ENCODE measurements at regions not wholly inside any gene's neighbourhood (a gene's known extent, or its start where the extent isn't known, plus 50 kb on each side); places are given as distances from the start of the nearest gene placed in this dataset.

GRCh38 chr10:128596906-128597305 is 470.7 kb upstream of the MKI67 start:
- no peak for DNase-seq

DNA sequence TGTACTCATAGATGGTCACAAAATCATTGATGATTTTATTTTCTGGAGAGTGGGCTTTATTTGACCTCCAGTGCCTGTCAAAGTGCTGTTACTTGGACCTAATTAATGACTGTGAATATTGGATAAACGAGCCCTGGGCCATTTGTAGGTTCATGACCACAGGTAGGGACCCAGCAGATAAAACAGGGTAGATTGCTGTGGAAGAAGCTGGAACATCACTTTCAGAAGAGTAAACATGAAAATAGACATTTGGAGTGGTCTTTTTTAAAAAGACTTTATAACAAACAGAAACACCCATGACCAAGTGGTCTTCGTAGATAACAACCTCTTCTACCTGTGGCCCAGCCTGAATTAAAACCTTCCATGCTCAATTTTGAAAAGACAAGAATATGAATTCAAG is 472.8 kb upstream of the MKI67 start:
- DNase-seq = no peak

GRCh38 chr10:128599538-128599937 is 473.3 kb upstream of the MKI67 start:
- DNase-seq = no peak

GRCh38 chr10:128602183-128602582 is 476.0 kb upstream of the MKI67 start:
- no peak for DNase-seq

DNA sequence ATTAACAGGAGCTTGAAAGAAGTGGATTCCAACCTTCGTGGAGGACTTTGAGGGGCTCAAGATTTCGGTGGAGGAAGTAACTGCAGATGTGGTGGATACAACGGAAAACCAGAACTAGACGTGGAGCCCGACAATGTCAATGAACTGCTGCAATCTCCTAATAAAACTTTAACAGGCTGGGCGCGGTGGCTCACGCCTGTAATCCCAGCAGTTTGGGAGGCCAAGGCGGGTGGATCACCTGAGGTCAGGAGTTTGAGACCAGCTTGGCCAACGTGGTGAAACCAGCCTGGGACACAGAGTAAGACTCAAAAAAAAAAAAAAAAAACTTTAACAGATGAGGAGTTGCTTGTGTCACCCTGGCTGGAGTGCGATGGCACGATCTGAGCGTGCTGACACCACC is 477.8 kb upstream of the MKI67 start:
- DNase-seq = no peak

GRCh38 chr10:128605180-128605579 is 479.0 kb upstream of the MKI67 start:
- no peak for DNase-seq

GRCh38 chr10:128606055-128606454 is 479.8 kb upstream of the MKI67 start:
- DNase-seq = no peak

DNA sequence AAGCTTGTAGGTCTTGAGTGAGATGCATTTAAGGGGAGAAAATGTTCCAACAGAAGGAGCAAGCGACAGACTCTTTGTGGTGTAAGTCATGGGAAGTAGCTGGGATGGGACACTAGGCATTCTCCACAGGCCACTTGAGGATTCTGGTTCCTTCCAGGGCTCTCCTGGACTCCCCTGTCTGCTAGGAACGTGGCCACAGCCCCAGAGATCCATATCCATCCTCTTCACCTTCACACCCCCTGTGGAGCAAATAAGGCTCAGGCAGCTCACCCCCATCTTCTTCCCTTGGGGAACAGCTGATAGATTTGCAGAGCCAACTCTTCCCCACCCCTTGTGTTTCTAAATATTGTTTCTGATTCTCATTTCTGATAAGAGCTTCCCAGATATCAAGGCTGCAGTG is 482.6 kb upstream of the MKI67 start:
- DNase-seq = no peak

DNA sequence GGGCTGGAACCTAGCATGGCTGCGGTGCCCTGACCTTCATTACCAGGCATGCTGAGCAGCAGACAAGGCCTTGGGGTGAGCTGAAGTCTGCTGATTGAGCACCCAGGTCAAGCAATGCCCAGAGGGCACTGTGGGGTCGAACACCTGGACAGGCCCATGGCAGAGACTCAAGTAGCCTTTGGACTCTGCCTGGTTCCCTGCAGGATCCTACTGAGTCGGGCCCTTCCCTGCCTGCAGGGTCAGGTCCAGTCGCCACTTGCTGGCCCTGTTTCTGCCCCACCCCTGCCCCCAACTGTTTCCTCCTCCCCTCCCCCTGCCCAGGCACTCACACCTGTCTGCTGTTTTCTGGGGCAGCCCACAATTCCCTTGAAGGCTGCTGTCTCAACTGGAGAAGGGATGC is 483.2 kb upstream of the MKI67 start:
- no peak for DNase-seq

DNA sequence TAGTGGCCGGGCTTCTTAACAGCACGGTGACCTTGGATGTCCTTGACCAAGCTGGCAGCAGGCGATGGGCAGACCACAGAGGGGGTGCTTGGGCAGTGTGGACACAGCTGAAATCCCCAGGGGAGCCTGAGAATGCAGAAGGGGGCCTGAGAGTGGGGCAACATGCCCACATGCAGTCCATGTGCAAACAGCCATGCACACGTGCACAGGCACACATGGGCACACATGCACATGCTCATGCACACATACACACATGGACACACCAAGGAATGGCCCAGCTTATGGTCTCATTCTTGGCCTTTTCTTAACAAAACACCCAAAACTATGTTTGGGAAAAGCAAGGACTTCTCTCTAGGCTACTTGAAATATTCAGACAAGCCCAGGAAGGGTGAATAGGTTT is 483.9 kb upstream of the MKI67 start:
- DNase-seq = no peak

DNA sequence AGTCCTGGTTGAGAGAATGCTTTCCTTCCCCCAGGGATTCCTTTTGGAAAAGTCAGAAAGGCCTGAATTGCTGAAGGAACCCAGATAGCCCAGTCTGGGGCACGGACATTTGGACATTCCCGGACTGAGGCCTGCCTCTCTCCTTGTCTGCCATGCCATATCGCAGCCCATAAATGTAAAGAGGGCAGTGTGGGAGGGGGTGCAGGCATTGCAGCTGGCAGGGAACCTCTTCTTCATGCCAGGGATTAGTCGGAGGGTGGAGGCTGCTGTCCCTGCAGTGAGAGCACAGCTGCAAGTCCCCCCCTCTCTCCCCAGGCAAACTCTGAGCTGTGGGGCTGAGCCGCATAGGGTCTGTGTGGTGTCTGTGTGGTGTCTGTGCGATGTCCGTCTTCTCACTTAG is 486.0 kb upstream of the MKI67 start:
- no peak for DNase-seq

GRCh38 chr10:128612631-128613030 is 486.4 kb upstream of the MKI67 start:
- DNase-seq = no peak

DNA sequence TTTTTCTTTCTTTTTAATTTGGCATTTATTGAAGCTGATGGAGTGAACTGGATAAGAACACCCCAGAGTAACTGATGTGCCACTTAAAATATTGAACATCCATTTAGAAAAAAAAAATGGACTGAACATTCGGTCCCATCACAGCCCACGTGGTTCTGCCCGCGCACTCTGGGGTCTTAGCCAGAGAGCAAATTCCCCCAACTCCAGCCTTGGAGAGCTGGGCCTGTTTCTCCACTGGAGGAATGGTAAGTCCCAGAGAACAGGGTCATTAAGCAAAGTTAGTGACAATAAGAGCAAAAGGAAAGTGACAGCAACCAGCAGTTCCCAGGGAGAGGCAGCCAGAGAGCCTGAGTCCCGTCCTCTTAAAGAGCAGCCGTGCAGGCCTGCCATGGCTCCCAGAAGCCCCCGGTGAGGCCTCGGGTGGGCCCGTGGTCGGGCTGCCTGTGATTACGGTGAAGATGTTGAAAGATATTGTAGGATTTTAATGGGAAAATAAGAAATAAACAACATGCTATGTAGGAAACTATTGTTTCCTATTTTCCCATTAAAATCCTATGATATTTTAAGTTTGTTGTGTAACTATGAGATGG is 487.9 kb upstream of the MKI67 start:
- no peak for DNase-seq

- DNase-seq = no peak
Observed at GRCh38 chr10:128614802-128615553, 488.8 kb upstream of the MKI67 start.

DNA sequence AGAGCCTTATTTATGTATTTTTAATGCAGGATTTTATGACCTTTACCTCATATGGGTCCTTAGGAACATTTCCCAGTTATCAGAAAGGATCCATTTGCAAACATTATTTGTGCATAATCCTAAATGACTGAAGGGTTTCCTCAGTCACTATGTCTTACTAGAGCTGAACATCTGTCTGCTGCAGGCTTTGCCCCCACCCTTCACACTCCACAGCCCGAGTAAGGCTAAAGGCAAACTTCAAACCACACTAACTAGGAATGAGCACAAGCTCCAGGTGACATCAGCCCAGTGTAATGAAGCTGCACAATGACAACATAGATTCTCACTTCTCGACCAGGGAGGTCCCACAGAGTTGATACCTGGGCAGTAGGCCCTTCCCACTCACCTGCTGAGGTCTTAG is 491.3 kb upstream of the MKI67 start:
- no peak for DNase-seq

DNA sequence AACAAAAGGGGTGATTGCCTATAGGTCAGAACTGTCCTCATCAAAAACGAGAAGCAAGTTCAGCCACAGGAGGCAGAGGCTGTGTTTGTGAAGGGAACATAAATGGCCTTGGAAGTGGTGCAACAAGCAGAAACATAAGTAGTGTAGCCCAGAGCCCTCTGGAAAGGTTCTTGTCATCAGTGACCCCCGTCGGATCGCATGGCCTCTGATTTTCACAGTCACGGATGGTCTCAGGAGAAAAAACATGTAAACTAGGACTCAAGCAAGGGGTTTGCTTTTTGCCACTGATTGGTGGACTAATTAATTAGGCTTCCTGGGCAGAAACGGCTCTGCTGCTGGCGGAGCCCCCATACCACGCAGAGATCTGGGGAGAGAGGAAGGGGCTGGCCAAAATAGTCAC is 496.5 kb upstream of the MKI67 start:
- no peak for DNase-seq

- DNase-seq = no peak
Observed at GRCh38 chr10:128623776-128624175, 497.6 kb upstream of the MKI67 start.

- no peak for DNase-seq
Observed at GRCh38 chr10:128624656-128625530, 498.7 kb upstream of the MKI67 start.

DNA sequence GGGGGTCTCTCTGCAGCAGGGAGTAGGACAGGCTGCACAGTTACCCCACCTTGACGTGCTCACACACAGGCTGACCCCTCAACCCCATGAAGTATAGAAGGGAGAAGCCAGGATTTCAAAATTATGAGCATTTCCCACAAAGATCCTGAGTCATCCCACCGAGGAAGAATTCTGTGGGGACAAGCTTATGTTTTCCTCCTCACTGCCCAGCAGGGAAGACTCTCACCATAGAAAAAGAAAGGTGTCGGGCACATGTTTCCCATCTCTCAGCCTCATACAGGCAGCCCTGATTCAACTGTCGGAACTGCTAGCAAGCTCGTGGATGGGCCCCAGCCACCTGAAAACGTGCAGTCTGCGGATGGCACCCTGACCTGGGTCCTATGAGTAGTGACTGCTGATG is 499.7 kb upstream of the MKI67 start:
- DNase-seq = no peak

GRCh38 chr10:128626397-128627000 is 500.3 kb upstream of the MKI67 start:
- no peak for DNase-seq

GRCh38 chr10:128627811-128628210 is 501.6 kb upstream of the MKI67 start:
- no peak for DNase-seq

DNA sequence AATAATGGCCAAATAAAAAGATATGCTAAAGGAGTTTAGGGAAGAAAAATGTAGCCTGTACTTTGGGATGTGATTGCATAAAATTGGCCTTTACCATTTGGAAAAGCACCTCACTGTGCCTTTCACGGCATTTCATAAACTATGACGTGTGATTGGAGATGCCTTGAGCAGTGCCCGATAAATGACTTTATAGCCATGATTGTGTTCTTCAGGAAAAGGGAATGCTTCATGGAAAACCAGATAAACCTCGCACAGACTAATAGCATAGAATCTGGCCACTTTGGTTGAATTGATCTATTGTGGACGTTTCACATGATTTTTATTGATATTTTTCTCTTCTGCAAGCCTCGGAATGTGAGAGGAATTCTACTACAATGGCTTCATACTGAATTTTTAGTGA is 502.0 kb upstream of the MKI67 start:
- no peak for DNase-seq
